Liver (tissue), 8 donors: ENCODE measurements at regions not wholly inside any gene's neighbourhood (a gene's known extent, or its start where the extent isn't known, plus 50 kb on each side); places are given as distances from the start of the nearest gene placed in this dataset.

Experiments used
- DNase-seq: peaks from one replicate; pipeline ENCODE4 v3.0.0-alpha.2; 2017; ENCODE audit warnings: low spot score
- H3K27ac ChIP-seq, 2 donors: one replicate each; pipeline ENCODE4 v1.7.0; 2013; ENCODE audit warnings: inconsistent platforms in 2 of 2, low read length in 2 of 2, control low read depth in 1 of 2, low read depth in 1 of 2, mild to moderate bottlenecking in 1 of 2
- H3K27me3 ChIP-seq, 4 donors: one replicate each; pipeline versions ENCODE4 v1.6.1 to v1.7.0; 2013; ENCODE audit warnings: low read length in 3 of 4, inconsistent platforms in 1 of 4, mild to moderate bottlenecking in 1 of 4, moderate library complexity in 1 of 4; ENCODE audit not compliant: control insufficient read depth in 4 of 4, insufficient read depth in 4 of 4
- H3K36me3 ChIP-seq, 4 donors: one replicate each; pipeline versions ENCODE4 v1.6.1 to v1.7.0; 2013; ENCODE audit warnings: low read length in 3 of 4, mild to moderate bottlenecking in 3 of 4, low read depth in 1 of 4, moderate library complexity in 1 of 4; ENCODE audit not compliant: control insufficient read depth in 4 of 4, insufficient read depth in 3 of 4
- H3K4me1 ChIP-seq, 4 donors: one replicate each; pipeline versions ENCODE4 v1.6.1 to v1.7.0; 2013; ENCODE audit warnings: low read length in 3 of 4, mild to moderate bottlenecking in 3 of 4, moderate library complexity in 1 of 4; ENCODE audit not compliant: control insufficient read depth in 4 of 4, insufficient read depth in 4 of 4
- H3K4me3 ChIP-seq, 3 donors: one replicate each; pipeline versions ENCODE4 v1.6.1 to v1.7.0; 2013; ENCODE audit warnings: low read length in 3 of 3, control low read depth in 1 of 3, low read depth in 1 of 3, mild to moderate bottlenecking in 1 of 3
- H3K9ac ChIP-seq, 2 donors: one replicate each; pipeline ENCODE4 v1.7.0; 2013; ENCODE audit warnings: low read length in 2 of 2, mild to moderate bottlenecking in 2 of 2, moderate library complexity in 2 of 2, control low read depth in 1 of 2, low read depth in 1 of 2
- H3K9me3 ChIP-seq, 4 donors: one replicate each; pipeline versions ENCODE4 v1.6.1 to v1.7.0; 2013; ENCODE audit warnings: low read length in 3 of 4; ENCODE audit not compliant: control insufficient read depth in 4 of 4
- ATF3 ChIP-seq: IDR thresholded peaks from 2 replicates; pipeline ENCODE4 v1.6.1; 2016; ENCODE audit warnings: antibody characterized with exemption
- CTCF ChIP-seq: fragments of 150-350 bp; IDR thresholded peaks from 2 replicates; pipeline ENCODE4 v1.5.1; 2017; ENCODE audit warnings: improper control_type of control experiment, low read depth, low read length; ENCODE audit not compliant: missing input control
- EGR1 ChIP-seq, 2 donors: IDR thresholded peaks; 2 replicates each; pipeline ENCODE4 v1.6.1; 2016 to 2018; ENCODE audit warnings: antibody characterized with exemption in 2 of 2, low read depth in 2 of 2
- FOXA1 ChIP-seq: IDR thresholded peaks from 2 replicates; pipeline ENCODE4 v1.6.1; 2016; ENCODE audit warnings: antibody characterized with exemption
- FOXA2 ChIP-seq: IDR thresholded peaks from 2 replicates; pipeline ENCODE4 v1.6.1; 2016; ENCODE audit warnings: antibody characterized with exemption
- GABPA ChIP-seq, 2 donors: IDR thresholded peaks in 1 of 2; conservative IDR thresholded peaks in 1 of 2; 2 replicates each; pipeline ENCODE4 v1.6.1; 2016; ENCODE audit warnings: antibody characterized with exemption in 2 of 2, mild to moderate bottlenecking in 1 of 2, moderate library complexity in 1 of 2
- HNF4A ChIP-seq, 2 donors: conservative IDR thresholded peaks; 2 replicates each; pipeline ENCODE4 v1.6.1; 2016; ENCODE audit warnings: antibody characterized with exemption in 2 of 2, mild to moderate bottlenecking in 2 of 2
- HNF4G ChIP-seq: IDR thresholded peaks from 2 replicates; pipeline ENCODE4 v1.6.1; 2016; ENCODE audit warnings: antibody characterized with exemption
- JUND ChIP-seq, 2 donors: IDR thresholded peaks; 2 replicates each; pipeline ENCODE4 v1.6.1; 2016; ENCODE audit warnings: antibody characterized with exemption in 2 of 2
- MAX ChIP-seq: IDR thresholded peaks from 2 replicates; pipeline ENCODE4 v1.6.1; 2016; ENCODE audit warnings: antibody characterized with exemption
- NR2F2 ChIP-seq: IDR thresholded peaks from 2 replicates; pipeline ENCODE4 v1.6.1; 2016; ENCODE audit warnings: antibody characterized with exemption
- RAD21 ChIP-seq, 2 donors: IDR thresholded peaks; 2 replicates each; pipeline ENCODE4 v1.6.1; 2016; ENCODE audit warnings: antibody characterized with exemption in 2 of 2, mild to moderate bottlenecking in 2 of 2
- REST ChIP-seq: IDR thresholded peaks from 2 replicates; pipeline ENCODE4 v1.6.1; 2016; ENCODE audit warnings: antibody characterized with exemption, mild to moderate bottlenecking
- RXRA ChIP-seq, 2 donors: IDR thresholded peaks; 2 replicates each; pipeline ENCODE4 v1.6.1; 2017 to 2018; ENCODE audit warnings: antibody characterized with exemption in 2 of 2, mild to moderate bottlenecking in 1 of 2
- SP1 ChIP-seq: IDR thresholded peaks from 2 replicates; pipeline ENCODE4 v1.6.1; 2018; ENCODE audit warnings: antibody characterized with exemption, mild to moderate bottlenecking
- TAF1 ChIP-seq: conservative IDR thresholded peaks from 2 replicates; pipeline ENCODE4 v1.6.1; 2016; ENCODE audit warnings: antibody characterized with exemption, mild to moderate bottlenecking
- YY1 ChIP-seq: IDR thresholded peaks from 2 replicates; pipeline ENCODE4 v1.6.1; 2016; ENCODE audit warnings: antibody characterized with exemption, mild to moderate bottlenecking
- ZBTB33 ChIP-seq: IDR thresholded peaks from 2 replicates; pipeline ENCODE4 v1.6.1; 2016; ENCODE audit warnings: antibody characterized with exemption
- WGBS: extraction: QIAGEN DNeasy Blood & Tissue Kit; methylation state at CpG from one replicate; pipeline ENCODE4 v1.1.7; 2013; 5-methylcytosine and 5-hydroxymethylcytosine counted together
- donor health status: healthy.
- donor health status: healthy.
- donor health status: healthy.
- donor health status: healthy.
- donor health status: healthy.

GRCh38 chr2:83826577-83826976 is 632.5 kb downstream of the SUCLG1 start:
- Histone ChIP-seq H3K27ac (no peak overlapping the region), H3K9me3 (no peaks in the 10 kb centered on the region), H3K27me3 (no peaks in the 10 kb centered on the region), H3K4me3 (no peak overlapping the region), H3K9ac (no peak overlapping the region), H3K36me3 (no peaks in the 10 kb centered on the region), H3K4me1 (no peaks in the 10 kb centered on the region)
- 79% methylated on average over 5 of the region's 5 CpGs for WGBS
- no peak for DNase-seq
- TF ChIP-seq NR2F2 = no peak
- no peak for TF ChIP-seq MAX
- no peak for TF ChIP-seq RXRA (IDR thresholded peaks at IDR 0.05)
- TF ChIP-seq ZBTB33 = no peak
- TF ChIP-seq TAF1 = no peak
- TF ChIP-seq CTCF = no peak
- no peak for TF ChIP-seq YY1
- TF ChIP-seq HNF4G = no peak
- no peak for TF ChIP-seq REST
- no peak for TF ChIP-seq HNF4A (conservative IDR thresholded peaks at IDR 0.05)
- TF ChIP-seq FOXA2 = no peak
- TF ChIP-seq JUND (IDR thresholded peaks at IDR 0.05) = no peak
- TF ChIP-seq RAD21 (IDR thresholded peaks at IDR 0.05) = no peak
- no peak for TF ChIP-seq SP1
- TF ChIP-seq ATF3 = no peak

GRCh38 chr2:83823229-83823628 is 635.9 kb downstream of the SUCLG1 start:
- no peak overlapping the region for H3K9ac ChIP-seq
- H3K9me3 ChIP-seq = no peaks in the 10 kb centered on the region
- no peak for DNase-seq
- H3K4me1 ChIP-seq = no peaks in the 10 kb centered on the region
- WGBS = 82% methylated on average over 2 of the region's 2 CpGs
- no peaks in the 10 kb centered on the region for H3K27me3 ChIP-seq
- H3K36me3 ChIP-seq = no peaks in the 10 kb centered on the region
- no peak for TF ChIP-seq RXRA (IDR thresholded peaks at IDR 0.05)
- TF ChIP-seq YY1 = no peak
- no peak for TF ChIP-seq HNF4G
- no peak for TF ChIP-seq EGR1 (IDR thresholded peaks at IDR 0.05; ENCODE audit: low read depth in 2 of 2)
- TF ChIP-seq NR2F2 = no peak
- no peak for TF ChIP-seq CTCF
- no peak for TF ChIP-seq RAD21 (IDR thresholded peaks at IDR 0.05)
- no peak for TF ChIP-seq TAF1
- TF ChIP-seq SP1 = no peak
- no peak for TF ChIP-seq GABPA (IDR thresholded peaks at IDR 0.05 in 1 of 2, conservative IDR thresholded peaks at IDR 0.05 in 1 of 2)
- no peak for TF ChIP-seq REST
- TF ChIP-seq HNF4A (conservative IDR thresholded peaks at IDR 0.05) = no peak
- no peak for TF ChIP-seq FOXA1
- TF ChIP-seq MAX = no peak
- no peak overlapping the region for H3K27ac ChIP-seq
- no peak overlapping the region for H3K4me3 ChIP-seq
